Epidermal melanocyte (primary cell): ENCODE measurements at regions not wholly inside any gene's neighbourhood (a gene's known extent, or its start where the extent isn't known, plus 50 kb on each side); places are given as distances from the start of the nearest gene placed in this dataset.
A peak's percentile ranks its signal among the peaks of the same experiment; 100 is the strongest.
"Not testable (repeated sequence)": the region's sequence is repeated elsewhere in the genome, so short reads cannot be mapped to it uniquely, and the experiment has no call there.

Experiments used
- DNase-seq: peaks from one replicate; pipeline ENCODE4 v3.0.0; 2011; ENCODE audit warnings: low spot score; ENCODE audit not compliant: insufficient read length

DNA sequence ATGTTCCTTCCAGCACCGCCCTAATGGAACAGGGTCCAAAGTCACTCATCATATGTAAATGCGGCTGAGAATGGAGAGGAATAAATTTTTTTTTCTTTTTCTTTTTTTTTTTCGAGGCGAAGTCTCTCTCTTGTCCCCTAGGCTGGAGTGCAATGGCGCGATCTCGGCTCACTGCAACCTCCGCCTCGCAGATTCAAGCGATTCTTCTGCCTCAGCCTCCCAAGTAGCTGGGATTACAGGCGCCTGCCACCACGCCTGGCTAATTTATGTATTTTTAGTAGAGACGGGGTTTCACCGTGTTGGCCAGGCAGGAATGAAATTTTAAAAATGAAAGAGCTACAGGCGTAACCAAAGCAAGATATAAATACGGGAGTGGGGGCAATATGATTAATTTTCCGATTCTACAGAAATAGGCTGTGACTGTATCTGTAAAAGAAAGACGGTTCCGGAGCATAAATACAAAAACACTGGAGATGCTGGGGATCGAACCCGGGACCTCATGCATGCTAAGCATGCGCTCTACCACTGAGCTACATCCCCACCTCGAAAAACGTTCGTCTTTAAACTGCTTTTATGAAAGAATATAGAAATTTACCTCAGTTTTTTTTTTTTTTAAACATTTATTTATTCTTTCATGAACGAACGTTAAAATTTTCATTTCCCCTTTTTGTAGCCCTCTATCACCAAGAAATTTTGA, 132.2 kb downstream of the GPX5 start:
- DNase-seq, result peak; percentile 46

DNA sequence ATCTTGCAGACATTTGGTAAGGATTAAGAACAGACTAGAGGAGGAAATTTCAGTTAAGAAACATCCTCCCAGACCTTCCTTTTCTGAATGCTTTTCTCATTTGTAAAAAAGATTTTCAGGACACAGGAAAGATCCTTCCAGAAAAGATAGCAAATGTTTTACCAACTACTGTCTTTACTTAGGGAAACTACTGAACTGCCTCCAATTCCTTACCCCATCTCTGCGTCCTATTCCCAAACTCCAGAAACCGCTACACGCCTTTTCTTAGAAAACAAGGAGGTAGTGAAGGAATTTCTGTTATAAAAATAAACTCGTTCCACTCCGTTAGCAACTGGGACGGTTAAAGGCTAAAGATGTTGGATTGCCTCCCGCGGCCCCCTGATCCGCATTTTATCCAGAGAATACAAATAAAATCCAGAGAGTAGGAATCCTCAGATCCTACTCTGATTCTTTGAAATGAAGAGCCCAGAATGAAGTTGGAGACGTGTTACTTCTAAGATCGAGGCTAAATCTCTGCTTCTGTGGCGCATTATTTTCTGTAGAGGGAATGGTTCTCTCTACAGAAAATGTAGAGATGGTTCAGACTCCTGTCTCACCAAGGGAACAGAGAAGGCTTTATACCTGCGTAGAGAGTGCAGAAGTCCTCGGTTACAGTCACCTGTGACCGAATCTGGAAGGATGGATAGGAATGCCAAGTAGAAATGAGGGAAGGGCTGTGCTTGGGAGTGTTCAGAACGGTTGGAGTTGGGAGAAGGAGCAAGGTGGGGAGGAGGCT, 133.0 kb downstream of the GPX5 start:
- no peak for DNase-seq

GRCh38 chr6:28659250-28659566, 133.5 kb downstream of the GPX5 start:
- no peak for DNase-seq

GRCh38 chr6:28661097-28661713, 135.5 kb downstream of the GPX5 start:
- DNase-seq, result no peak

- DNase-seq, result no peak
These were observed 139.3 kb downstream of the GPX5 start for GRCh38 chr6:28664870-28665396.

DNA sequence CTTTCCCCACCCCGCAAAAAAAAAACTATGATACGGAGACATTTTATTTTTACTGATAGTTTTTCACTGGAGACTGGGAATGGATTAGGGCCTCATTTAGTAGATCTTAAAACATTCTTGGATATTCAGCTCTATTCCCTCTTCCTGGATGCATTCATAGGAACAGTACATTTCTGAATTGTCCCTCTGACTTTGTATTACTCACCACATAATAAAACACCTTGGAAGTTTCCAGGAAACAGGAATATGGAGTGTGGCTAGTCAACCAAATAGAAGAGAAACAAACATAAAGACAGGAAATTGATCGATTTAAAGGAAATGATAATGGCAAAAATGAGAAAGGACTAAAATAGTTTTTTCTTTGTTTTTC, 147.7 kb downstream of the GPX5 start:
- DNase-seq, result no peak

- no peak for DNase-seq
These were observed 148.3 kb downstream of the GPX5 start for GRCh38 chr6:28673787-28674671.

GRCh38 chr6:28675600-28675999, 149.9 kb downstream of the GPX5 start:
- no peak for DNase-seq

DNA sequence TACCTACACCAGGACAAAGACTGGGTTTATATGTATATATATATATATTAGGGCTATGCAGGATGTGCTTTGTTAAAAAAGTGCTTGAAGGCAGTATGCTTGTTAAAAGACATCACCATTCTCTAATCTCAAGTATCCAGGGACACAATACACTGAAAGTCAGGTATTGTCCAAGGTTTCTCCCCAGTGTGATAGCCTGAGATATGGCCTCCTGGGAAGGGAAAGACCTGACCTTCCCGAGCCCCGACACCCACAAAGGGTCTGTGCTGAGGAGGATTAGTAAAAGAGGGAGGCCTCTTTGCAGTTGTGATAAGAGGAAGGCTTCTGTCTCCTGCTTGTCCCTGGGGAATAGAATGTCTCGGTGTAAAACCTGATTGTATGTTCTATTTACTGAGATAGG, 156.9 kb downstream of the GPX5 start:
- DNase-seq, result no peak

- not testable (repeated sequence) for DNase-seq
These were observed 157.4 kb downstream of the GPX5 start for GRCh38 chr6:28682956-28683685.

DNA sequence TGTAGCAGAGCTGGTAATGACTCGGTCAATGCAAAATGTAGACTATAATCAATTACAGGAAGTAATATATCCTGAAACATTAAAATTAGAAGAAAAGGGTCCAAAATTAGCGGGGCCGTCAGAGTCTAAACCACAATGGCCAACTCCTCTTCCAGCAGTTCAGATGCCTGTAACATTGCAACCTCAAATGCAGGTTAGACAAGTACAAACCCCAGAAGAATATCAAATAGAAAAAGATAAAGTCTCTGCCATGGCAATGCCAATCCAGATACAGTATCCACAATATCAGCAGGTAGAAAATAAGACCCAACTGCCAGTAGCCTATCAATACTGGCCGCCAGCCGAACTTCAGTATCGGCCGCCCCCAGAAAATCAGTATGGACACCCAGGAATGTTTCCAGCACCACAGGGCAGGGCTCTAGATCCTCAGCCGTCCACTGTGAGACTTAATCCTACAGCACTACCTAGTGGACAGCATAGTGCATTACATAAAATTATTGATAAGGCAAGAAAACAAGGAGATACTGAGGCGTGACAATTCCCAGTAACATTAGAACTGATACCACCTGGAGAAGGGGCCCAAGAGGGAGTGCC, 158.4 kb downstream of the GPX5 start:
- no peak for DNase-seq

DNA sequence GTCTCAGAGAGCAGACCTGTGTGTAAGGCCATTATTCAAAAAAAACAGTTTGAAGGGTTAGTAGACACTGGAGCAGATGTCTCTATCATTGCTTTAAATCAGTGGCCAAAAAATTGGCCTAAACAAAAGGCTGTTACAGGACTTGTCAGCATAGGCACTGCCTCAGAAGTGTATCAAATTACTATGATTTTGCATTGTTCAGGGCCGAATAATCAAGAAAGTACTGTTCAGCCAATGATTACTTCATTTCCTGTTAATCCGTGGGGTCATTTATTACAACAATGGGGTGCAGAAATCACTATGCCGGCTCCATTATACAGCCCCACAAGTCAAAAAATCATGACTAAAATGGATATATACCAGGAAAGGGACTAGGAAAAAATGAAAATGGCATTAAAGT, 160.3 kb downstream of the GPX5 start:
- DNase-seq, result not testable (repeated sequence)

GRCh38 chr6:28686446-28687027, 160.9 kb downstream of the GPX5 start:
- DNase-seq, result not testable (repeated sequence)

GRCh38 chr6:28687309-28687981, 161.8 kb downstream of the GPX5 start:
- not testable (repeated sequence) for DNase-seq

DNA sequence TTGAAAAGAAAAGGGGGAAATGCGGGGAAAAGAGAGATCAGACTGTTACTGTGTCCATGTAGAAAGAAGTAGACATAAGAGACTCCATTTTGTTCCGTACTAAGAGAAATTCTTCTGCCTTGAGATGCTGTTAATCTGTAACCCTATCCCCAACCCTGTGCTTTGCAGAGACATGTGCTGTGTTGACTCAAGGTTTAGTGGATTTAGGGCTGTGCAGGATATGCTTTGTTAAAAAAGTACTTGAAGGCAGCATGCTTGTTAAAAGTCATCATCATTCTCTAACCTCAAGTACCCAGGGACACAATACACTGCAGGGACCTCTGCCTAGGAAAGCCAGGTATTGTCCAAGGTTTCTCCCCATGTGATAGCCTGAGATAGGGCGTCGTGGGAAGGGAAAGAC, 166.3 kb downstream of the GPX5 start:
- DNase-seq, result not testable (repeated sequence)

- DNase-seq, result no peak
These were observed 167.5 kb downstream of the GPX5 start for GRCh38 chr6:28693033-28693750.

DNA sequence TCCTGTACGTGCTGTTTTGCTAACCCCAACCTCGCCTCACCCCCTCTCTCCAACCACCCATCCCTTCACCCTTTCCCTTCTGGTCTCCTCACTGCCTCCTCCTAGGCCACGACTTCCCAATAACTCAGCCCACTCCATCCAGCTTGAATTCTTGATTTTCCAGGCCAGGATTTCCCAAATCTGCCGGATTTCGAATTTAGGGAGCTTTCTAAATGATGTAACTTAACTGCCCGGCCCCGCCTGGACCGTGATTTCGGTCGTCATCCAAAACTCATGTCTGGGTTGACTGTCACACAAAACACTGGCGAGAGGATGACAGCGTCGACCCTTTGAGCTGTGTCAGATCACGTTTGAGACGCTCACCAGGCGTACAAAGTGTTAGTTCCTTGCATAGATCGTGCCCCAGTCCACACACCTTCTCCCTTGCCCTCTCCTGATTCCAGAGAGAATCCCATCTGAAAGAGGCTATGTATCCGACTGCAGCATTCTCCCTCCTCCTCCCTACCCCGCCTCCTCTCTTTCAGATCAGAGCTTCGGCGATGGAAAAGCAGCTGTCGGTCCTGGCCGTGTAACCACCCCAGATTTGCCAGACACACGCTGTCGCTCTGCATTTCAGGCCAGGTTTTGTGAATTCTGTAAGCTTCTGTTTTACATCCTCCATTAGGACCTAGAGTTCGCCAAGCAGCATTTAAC, 168.2 kb downstream of the GPX5 start:
- no peak for DNase-seq

- DNase-seq, result no peak
These were observed 170.0 kb downstream of the GPX5 start for GRCh38 chr6:28695715-28696114.
